HepG2 (cell line): ENCODE measurements at regions not wholly inside any gene's neighbourhood (a gene's known extent, or its start where the extent isn't known, plus 50 kb on each side); places are given as distances from the start of the nearest gene placed in this dataset.

Source experiments
- FOXA3 ChIP-seq: IDR thresholded peaks from 2 replicates; pipeline ENCODE4 v1.6.1; 2016; ENCODE audit warnings: missing genetic modification reagents, missing compliant biosample characterization
- TF ChIP-seq, protein P1 (sequence below): sonication (generic); formaldehyde crosslinking; IDR thresholded peaks from 2 replicates; pipeline ENCODE4 v1.8.1; 2022; ENCODE audit warnings: low read depth, mild to moderate bottlenecking, missing genetic modification reagents
- TF ChIP-seq, protein P2 (sequence below), 2 experiments: fragments of 450-650 bp in 1 of 2; sonication (generic) in 1 of 2; formaldehyde crosslinking in 1 of 2; IDR thresholded peaks; 2 replicates each; pipeline versions ENCODE4 v1.6.1 to v1.8.0; 2016 to 2022; ENCODE audit warnings: antibody characterized with exemption in 1 of 2, mild to moderate bottlenecking in 1 of 2, missing genetic modification reagents in 1 of 2

DNA sequence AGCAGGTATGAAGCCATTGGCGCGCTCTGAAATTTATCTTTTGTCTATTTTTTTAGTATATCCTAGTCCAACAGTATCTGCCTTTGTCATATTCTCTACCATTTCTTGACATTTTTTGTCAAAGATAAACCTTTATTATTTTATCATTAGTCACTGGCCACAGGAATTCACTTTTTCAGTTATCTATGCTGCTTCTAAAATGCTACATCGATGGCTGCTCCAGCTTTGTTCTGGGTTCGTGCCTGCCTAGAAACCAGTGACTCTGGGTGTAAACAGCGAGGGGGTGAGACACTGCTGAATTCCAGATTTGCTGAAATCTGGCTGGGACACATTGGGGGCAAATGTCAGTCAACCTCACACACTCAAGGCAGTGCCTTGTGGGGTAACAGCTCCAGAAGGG lies 193.4 kb downstream of the CDC5L start (continued):
- TF ChIP-seq, protein P1, sequence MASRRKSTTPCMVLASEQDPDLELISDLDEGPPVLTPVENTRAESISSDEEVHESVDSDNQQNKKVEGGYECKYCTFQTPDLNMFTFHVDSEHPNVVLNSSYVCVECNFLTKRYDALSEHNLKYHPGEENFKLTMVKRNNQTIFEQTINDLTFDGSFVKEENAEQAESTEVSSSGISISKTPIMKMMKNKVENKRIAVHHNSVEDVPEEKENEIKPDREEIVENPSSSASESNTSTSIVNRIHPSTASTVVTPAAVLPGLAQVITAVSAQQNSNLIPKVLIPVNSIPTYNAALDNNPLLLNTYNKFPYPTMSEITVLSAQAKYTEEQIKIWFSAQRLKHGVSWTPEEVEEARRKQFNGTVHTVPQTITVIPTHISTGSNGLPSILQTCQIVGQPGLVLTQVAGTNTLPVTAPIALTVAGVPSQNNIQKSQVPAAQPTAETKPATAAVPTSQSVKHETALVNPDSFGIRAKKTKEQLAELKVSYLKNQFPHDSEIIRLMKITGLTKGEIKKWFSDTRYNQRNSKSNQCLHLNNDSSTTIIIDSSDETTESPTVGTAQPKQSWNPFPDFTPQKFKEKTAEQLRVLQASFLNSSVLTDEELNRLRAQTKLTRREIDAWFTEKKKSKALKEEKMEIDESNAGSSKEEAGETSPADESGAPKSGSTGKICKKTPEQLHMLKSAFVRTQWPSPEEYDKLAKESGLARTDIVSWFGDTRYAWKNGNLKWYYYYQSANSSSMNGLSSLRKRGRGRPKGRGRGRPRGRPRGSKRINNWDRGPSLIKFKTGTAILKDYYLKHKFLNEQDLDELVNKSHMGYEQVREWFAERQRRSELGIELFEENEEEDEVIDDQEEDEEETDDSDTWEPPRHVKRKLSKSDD (CRISPR knock-in tag): no peak
- no peak for TF ChIP-seq FOXA3
- TF ChIP-seq, protein P2, sequence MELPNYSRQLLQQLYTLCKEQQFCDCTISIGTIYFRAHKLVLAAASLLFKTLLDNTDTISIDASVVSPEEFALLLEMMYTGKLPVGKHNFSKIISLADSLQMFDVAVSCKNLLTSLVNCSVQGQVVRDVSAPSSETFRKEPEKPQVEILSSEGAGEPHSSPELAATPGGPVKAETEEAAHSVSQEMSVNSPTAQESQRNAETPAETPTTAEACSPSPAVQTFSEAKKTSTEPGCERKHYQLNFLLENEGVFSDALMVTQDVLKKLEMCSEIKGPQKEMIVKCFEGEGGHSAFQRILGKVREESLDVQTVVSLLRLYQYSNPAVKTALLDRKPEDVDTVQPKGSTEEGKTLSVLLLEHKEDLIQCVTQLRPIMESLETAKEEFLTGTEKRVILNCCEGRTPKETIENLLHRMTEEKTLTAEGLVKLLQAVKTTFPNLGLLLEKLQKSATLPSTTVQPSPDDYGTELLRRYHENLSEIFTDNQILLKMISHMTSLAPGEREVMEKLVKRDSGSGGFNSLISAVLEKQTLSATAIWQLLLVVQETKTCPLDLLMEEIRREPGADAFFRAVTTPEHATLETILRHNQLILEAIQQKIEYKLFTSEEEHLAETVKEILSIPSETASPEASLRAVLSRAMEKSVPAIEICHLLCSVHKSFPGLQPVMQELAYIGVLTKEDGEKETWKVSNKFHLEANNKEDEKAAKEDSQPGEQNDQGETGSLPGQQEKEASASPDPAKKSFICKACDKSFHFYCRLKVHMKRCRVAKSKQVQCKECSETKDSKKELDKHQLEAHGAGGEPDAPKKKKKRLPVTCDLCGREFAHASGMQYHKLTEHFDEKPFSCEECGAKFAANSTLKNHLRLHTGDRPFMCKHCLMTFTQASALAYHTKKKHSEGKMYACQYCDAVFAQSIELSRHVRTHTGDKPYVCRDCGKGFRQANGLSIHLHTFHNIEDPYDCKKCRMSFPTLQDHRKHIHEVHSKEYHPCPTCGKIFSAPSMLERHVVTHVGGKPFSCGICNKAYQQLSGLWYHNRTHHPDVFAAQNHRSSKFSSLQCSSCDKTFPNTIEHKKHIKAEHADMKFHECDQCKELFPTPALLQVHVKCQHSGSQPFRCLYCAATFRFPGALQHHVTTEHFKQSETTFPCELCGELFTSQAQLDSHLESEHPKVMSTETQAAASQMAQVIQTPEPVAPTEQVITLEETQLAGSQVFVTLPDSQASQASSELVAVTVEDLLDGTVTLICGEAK (IDR thresholded peaks at IDR 0.05): no peak
- TF ChIP-seq, protein P2 (CRISPR knock-in tag; IDR thresholded peaks at IDR 0.05): no peak
